AG04449 (cell line): ENCODE measurements at regions not wholly inside any gene's neighbourhood (a gene's known extent, or its start where the extent isn't known, plus 50 kb on each side); places are given as distances from the start of the nearest gene placed in this dataset.

Experiments
- CTCF ChIA-PET: fragments of 350-600 bp; formaldehyde crosslinking; extraction: SDS; loops from one replicate; lab custom pipeline; 2021; ENCODE audit warnings: antibody characterized with exemption; lab: Yijun Ruan, JAX
- POLR2A ChIA-PET: fragments of 400-600, 350-600 bp; formaldehyde crosslinking; extraction: SDS; loops from one replicate; lab custom pipeline; 2020; ENCODE audit warnings: antibody characterized with exemption, inconsistent platforms; lab: Yijun Ruan, JAX
- DNase-seq: peaks from one replicate; pipeline ENCODE4 v3.0.0-alpha.2; 2010; ENCODE audit warnings: low read depth, low spot score
- H3K4me3 ChIP-seq: 2 replicates; pipeline ENCODE4 v1.5.1; 2011; ENCODE audit warnings: low read depth, mild to moderate bottlenecking, control low read depth, low read length
- TF ChIP-seq, protein P1 (sequence below): IDR thresholded peaks from one replicate; pipeline ENCODE4 v1.5.1; 2011; ENCODE audit warnings: mild to moderate bottlenecking, moderate library complexity, low read length, control low read depth, inconsistent platforms; ENCODE audit not compliant: insufficient read depth; ENCODE audit errors: missing control alignments

DNA sequence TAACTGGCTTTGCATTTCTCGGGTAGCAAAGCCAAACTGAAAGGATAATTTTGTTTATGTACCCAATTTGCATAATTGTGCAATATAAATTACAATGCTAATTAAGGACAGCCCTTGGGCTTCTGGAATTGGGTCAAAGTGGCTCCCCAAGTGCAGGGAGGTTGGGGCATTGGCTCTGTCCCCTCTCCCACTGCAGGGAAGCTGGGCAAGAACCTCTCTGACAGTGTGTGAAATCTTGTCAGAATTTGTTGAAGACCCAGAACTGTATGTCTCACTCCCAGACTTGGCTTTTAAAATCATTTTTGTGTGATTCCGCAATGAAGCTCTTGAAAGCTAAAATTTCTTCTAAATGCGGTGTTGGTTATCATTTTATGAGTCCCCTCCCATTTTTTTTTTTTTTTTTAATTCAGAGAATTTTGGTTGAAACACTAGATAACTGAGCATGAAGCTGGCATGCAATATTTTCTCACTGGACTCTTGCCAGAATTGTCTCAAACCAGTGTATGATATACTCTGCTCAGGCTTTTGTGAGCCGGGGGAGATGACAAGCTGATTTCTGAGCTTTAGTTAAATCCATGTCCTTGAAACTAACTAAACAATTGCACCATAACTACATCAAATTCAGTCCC, 878.9 kb upstream of the CXADR start:
- TF ChIP-seq, protein P1, sequence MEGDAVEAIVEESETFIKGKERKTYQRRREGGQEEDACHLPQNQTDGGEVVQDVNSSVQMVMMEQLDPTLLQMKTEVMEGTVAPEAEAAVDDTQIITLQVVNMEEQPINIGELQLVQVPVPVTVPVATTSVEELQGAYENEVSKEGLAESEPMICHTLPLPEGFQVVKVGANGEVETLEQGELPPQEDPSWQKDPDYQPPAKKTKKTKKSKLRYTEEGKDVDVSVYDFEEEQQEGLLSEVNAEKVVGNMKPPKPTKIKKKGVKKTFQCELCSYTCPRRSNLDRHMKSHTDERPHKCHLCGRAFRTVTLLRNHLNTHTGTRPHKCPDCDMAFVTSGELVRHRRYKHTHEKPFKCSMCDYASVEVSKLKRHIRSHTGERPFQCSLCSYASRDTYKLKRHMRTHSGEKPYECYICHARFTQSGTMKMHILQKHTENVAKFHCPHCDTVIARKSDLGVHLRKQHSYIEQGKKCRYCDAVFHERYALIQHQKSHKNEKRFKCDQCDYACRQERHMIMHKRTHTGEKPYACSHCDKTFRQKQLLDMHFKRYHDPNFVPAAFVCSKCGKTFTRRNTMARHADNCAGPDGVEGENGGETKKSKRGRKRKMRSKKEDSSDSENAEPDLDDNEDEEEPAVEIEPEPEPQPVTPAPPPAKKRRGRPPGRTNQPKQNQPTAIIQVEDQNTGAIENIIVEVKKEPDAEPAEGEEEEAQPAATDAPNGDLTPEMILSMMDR: no peak
- CTCF ChIA-PET: no interaction called here
- POLR2A ChIA-PET: no interaction called here
- no peak overlapping the region for H3K4me3 ChIP-seq
- no peak for DNase-seq

DNA sequence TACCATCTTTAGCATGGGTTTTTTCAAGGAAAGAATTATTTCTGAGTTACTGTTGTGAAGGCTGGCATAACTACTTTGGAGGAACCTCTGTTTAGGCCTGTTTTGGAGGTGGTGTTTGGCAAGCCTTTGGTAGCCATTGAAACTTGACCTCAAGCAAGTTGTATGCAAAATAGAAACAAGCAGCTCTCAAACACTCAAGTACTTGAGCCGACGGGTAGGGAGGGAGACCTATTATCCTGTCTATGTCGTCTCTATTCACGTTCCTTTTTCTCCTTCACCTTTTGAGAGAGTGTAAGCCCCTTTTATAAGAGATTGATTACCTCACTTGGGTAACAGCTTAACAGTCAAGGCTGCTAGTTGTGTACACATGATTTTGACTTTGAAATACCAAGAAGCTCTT, 878.3 kb upstream of the CXADR start:
- no peak overlapping the region for H3K4me3 ChIP-seq
- DNase-seq: no peak
- TF ChIP-seq, protein P1: no peak
- ChIA-PET POLR2A (no interaction called here), CTCF (no interaction called here)

DNA sequence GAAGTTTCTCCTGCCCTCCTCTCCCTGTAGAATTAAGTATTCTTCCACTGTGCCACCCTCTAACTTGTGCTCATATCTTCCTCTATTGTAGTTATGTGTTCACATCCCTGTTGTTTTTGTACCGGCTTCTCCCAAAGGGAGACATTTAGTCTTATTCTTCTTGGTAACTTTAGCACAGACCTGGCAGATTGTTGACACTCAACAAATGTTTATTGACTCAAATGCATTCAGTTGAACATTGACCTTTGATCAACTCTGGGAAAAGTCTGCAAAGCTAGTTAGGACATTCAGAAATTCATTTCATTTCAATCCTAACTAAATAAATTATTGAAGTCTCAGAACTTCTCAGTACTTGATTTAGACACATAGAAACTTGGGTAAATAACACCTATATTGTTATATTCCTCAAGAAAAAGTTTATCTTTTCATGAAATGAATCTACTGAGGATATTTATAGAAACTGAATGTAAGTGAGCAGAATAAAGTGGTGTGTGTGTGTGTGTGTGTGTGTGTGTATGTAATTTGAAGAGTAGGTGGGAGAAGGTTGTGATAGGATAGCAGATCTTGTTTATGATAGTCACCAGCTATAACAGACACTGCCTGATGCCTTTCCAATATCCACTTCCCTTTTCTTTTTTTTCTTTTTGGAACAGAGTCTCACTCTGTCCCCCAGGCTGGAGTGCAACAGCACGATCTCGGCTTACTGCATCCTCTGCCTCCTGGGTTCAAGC, 872.4 kb upstream of the CXADR start:
- DNase-seq: no peak
- CTCF ChIA-PET: no interaction called here
- TF ChIP-seq, protein P1: no peak
- POLR2A ChIA-PET: no interaction called here
- no peak overlapping the region for H3K4me3 ChIP-seq

DNA sequence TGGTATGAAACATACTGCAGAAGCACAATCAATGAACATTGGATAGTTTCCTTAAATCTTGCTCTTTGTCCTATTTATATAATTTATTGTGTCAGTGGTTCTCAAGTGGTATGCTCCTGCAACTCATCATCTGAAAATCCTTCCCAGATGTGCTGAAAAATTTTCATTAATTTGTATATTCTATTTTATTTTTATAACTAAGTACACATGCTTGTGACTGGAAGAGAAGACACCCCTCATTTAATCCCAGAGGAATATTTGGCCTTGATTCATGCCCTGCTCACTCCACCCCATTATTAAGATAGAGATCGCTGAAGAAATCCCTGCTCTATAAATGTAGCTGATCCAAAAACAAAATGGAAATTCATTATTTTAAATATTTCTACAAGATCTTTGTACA, 870.5 kb upstream of the CXADR start:
- no peak for DNase-seq
- no peak overlapping the region for H3K4me3 ChIP-seq
- ChIA-PET POLR2A (no interaction called here), CTCF (no interaction called here)
- TF ChIP-seq, protein P1: no peak

DNA sequence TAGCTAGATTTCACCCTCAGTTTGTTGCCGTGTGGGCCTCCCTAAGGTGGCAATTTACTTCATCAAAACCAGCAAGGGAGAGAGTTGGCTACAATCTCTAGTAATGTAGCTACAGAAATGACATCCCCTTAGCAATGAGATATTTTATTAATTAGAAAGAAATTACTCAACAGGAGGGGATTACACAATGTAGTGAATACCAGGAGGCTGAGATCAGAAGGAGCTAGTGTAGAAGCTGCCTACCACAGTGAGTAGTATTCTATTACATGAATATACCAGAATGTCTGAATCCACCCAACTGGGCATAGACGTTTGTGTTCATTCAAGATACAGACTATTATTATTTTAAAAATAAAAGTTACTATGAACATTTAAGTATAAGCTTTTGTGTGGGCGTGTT, 868.2 kb upstream of the CXADR start:
- no peak overlapping the region for H3K4me3 ChIP-seq
- CTCF ChIA-PET: no interaction called here
- DNase-seq: no peak
- TF ChIP-seq, protein P1: no peak
- POLR2A ChIA-PET: no interaction called here

DNA sequence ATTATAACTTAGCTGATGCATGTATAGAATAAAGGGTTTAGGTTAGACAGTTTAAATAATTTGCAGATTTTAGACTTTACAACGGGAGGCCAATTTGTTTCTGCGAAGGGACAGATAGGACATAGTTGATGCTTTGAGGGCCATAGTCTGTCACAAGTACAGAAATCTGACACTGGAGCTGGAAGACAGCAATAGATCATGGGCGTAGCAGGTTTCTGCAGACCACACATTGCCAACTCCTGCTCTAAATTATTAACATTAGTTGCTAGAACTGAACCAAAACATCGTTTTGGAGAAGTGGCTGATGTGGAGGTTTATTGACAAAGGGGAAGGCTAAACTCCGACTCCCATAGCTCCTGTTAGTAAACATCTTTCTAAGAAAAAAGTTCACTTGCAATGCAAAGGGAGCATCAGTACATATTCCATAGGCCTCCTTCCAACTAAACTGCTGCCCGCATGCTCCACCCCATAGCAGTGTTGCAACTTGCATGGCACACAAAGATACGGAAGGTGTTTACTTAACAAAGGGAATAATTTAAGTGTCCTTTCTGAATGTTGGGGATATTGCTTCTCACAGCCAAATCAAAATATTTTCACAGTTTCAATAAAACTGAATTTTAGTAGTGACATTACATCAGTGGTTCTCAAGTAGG, 862.0 kb upstream of the CXADR start:
- DNase-seq: no peak
- POLR2A ChIA-PET: no interaction called here
- TF ChIP-seq, protein P1: no peak
- no peak overlapping the region for H3K4me3 ChIP-seq
- CTCF ChIA-PET: no interaction called here
